ENCODE measurements at regions not wholly inside any gene's neighbourhood (a gene's known extent, or its start where the extent isn't known, plus 50 kb on each side); places are given as distances from the start of the nearest gene placed in this dataset.

GRCh38 chr3:3734881-3735280 lies 64.3 kb upstream of the LRRN1 start:
- Histone ChIP-seq H2AK5ac (ENCODE audit: low read depth, low read length) (no peak overlapping the region), H2BK5ac (ENCODE audit: low read depth, low read length) (no peak overlapping the region), H3K4ac (replicated peaks; ENCODE audit: insufficient read length, low read depth, low read length) (no peak overlapping the region), H3K36me3 (ENCODE audit: control insufficient read depth in 2 of 4, insufficient read depth in 4 of 4, low read length in 3 of 4) (no peaks in the 10 kb centered on the region), H3K79me2 (ENCODE audit: control insufficient read depth in 1 of 2, insufficient read depth in 2 of 2, low read length in 2 of 2) (no peaks in the 10 kb centered on the region), H4K20me1 (replicated peaks in 1 of 2; ENCODE audit: control insufficient read depth in 1 of 2, insufficient read depth in 2 of 2, low read length in 2 of 2) (no peaks in the 10 kb centered on the region), H3K18ac (ENCODE audit: extremely low read depth, low read length) (no peak overlapping the region), H3K56ac (replicated peaks; ENCODE audit: insufficient read length, low read depth, low read length) (no peak overlapping the region), H4K8ac (ENCODE audit: extremely low read depth, insufficient read depth, low read length) (no peak overlapping the region), H4K91ac (replicated peaks; ENCODE audit: insufficient read length, low read length) (no peak overlapping the region), H3K23ac (ENCODE audit: insufficient read length) (no peak overlapping the region), H3K14ac (ENCODE audit: insufficient read length) (no peak overlapping the region), H2BK12ac (ENCODE audit: low read depth, low read length) (no peak overlapping the region), H3K4me1 (replicated peaks in 1 of 4; ENCODE audit: control insufficient read depth in 3 of 4, insufficient read depth in 4 of 4, low read length in 3 of 4) (peaks cover 0 to 7% (median 4%) of the 10 kb centered on the region in 4 experiments; a peak in 4 of 7 replicates), H2AFZ (ENCODE audit: low read length) (no peak overlapping the region), H3K9me3 (ENCODE audit: insufficient read depth in 2 of 2, low read depth in 1 of 2, low read length in 1 of 2) (no peaks in the 10 kb centered on the region), H3K27me3 (replicated peaks in 1 of 4; ENCODE audit: control insufficient read depth in 3 of 4, extremely low read depth in 1 of 4, insufficient read depth in 3 of 4, low read length in 3 of 4) (no peaks in the 10 kb centered on the region), H2BK120ac (replicated peaks; ENCODE audit: low read depth, low read length) (no peak overlapping the region), H2BK15ac (ENCODE audit: low read length) (no peak overlapping the region), H4K5ac (ENCODE audit: insufficient read length, low read depth, low read length) (no peak overlapping the region), H3K9ac (replicated peaks in 1 of 4; ENCODE audit: extremely low read depth in 1 of 4, low read depth in 3 of 4, low read length in 3 of 4) (no peak overlapping the region), H2BK20ac (ENCODE audit: low read length) (no peak overlapping the region), H3K79me1 (ENCODE audit: low read depth, low read length) (no peaks in the 10 kb centered on the region), H3K23me2 (ENCODE audit: low read depth, low read length) (no peaks in the 10 kb centered on the region), H3K27ac (ENCODE audit: low read depth, low read length) (no peak overlapping the region), H3K4me2 (ENCODE audit: insufficient read depth in 1 of 2, low read depth in 2 of 2, low read length in 2 of 2) (no peak overlapping the region), H3K4me3 (ENCODE audit: extremely low read depth in 1 of 4, insufficient read depth in 2 of 4, low read depth in 3 of 4, low read length in 4 of 4) (no peak overlapping the region)
- 96% methylated on average over 6 of the region's 6 CpGs; no CpG with 5 or more reads in 1 of the 2 experiments for WGBS, 2 experiments (ENCODE audit: extremely low coverage in 1 of 2, insufficient coverage in 1 of 2, insufficient read length in 1 of 2, insufficient replicate concordance in 2 of 2, low coverage in 1 of 2, low lambda C conversion rate in 2 of 2, missing lambda C conversion rate in 1 of 2)
- FAIRE-seq: no peak
- DNase-seq (ENCODE audit: low read depth in 1 of 2, low spot score in 2 of 2): no peak
- ChIA-PET CTCF (ENCODE audit: partially characterized antibody) (no interaction called here), POLR2A (ENCODE audit: partially characterized antibody) (no interaction called here)
- TF ChIP-seq BCL11A (IDR thresholded peaks at IDR 0.05; ENCODE audit: low read depth in 2 of 2, low read length in 2 of 2): no peak
- TF ChIP-seq, protein P1, sequence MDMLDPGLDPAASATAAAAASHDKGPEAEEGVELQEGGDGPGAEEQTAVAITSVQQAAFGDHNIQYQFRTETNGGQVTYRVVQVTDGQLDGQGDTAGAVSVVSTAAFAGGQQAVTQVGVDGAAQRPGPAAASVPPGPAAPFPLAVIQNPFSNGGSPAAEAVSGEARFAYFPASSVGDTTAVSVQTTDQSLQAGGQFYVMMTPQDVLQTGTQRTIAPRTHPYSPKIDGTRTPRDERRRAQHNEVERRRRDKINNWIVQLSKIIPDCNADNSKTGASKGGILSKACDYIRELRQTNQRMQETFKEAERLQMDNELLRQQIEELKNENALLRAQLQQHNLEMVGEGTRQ (IDR thresholded peaks at IDR 0.05; ENCODE audit: low read length): no peak
- TF ChIP-seq RXRA (IDR thresholded peaks at IDR 0.05; ENCODE audit: insufficient read depth, low read depth, low read length): no peak
- no peak for TF ChIP-seq MAX (IDR thresholded peaks at IDR 0.05)
- no peak for TF ChIP-seq SAP30 (IDR thresholded peaks at IDR 0.05; ENCODE audit: insufficient read depth, insufficient replicate concordance, low read length)
- no peak for TF ChIP-seq EP300 (IDR thresholded peaks at IDR 0.05; ENCODE audit: borderline replicate concordance in 1 of 2, low read depth in 2 of 2, low read length in 2 of 2)
- no peak for TF ChIP-seq BACH1 (IDR thresholded peaks at IDR 0.05; ENCODE audit: low read length)
- TF ChIP-seq GTF2F1 (IDR thresholded peaks at IDR 0.05; ENCODE audit: borderline replicate concordance, low read depth, low read length): no peak
- TF ChIP-seq, protein P2, sequence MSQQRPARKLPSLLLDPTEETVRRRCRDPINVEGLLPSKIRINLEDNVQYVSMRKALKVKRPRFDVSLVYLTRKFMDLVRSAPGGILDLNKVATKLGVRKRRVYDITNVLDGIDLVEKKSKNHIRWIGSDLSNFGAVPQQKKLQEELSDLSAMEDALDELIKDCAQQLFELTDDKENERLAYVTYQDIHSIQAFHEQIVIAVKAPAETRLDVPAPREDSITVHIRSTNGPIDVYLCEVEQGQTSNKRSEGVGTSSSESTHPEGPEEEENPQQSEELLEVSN (IDR thresholded peaks at IDR 0.05): no peak
- TF ChIP-seq ATF2 (IDR thresholded peaks at IDR 0.05; ENCODE audit: low read length): no peak
- TF ChIP-seq JUND (IDR thresholded peaks at IDR 0.05; ENCODE audit: low read length): no peak

Data from H1 (cell line).